Spinal cord (tissue), 9 donors: ENCODE measurements at regions not wholly inside any gene's neighbourhood (a gene's known extent, or its start where the extent isn't known, plus 50 kb on each side); places are given as distances from the start of the nearest gene placed in this dataset.
"Not testable (repeated sequence)": the region's sequence is repeated elsewhere in the genome, so short reads cannot be mapped to it uniquely, and the experiment has no call there.

Source experiments
- DNase-seq, 6 donors: peaks; one replicate each; pipeline versions ENCODE4 v3.0.0 to v3.0.0-alpha.2; 2013 to 2015; ENCODE audit warnings: low spot score in 6 of 6, low read depth in 4 of 6
- H3K27ac ChIP-seq: one replicate; pipeline ENCODE4 v1.5.1; 2013; ENCODE audit warnings: low read depth, low read length, control low read depth
- H3K27me3 ChIP-seq: one replicate; pipeline ENCODE4 v1.6.1; 2013; ENCODE audit warnings: low read length; ENCODE audit not compliant: control insufficient read depth, insufficient read depth
- H3K36me3 ChIP-seq: one replicate; pipeline ENCODE4 v1.6.1; 2013; ENCODE audit warnings: low read length; ENCODE audit not compliant: control insufficient read depth, insufficient read depth
- H3K4me1 ChIP-seq: one replicate; pipeline ENCODE4 v1.6.1; 2013; ENCODE audit warnings: low read length; ENCODE audit not compliant: control insufficient read depth, insufficient read depth
- H3K4me3 ChIP-seq: one replicate; pipeline ENCODE4 v1.5.1; 2013; ENCODE audit warnings: low read depth, low read length, control low read depth
- H3K9me3 ChIP-seq: one replicate; pipeline ENCODE4 v1.6.1; 2013; ENCODE audit warnings: low read length; ENCODE audit not compliant: control insufficient read depth, insufficient read depth
- WGBS: methylation state at CpG from one replicate; pipeline ENCODE4 v1.1.5; 2013; ENCODE audit warnings: missing lambda C conversion rate; ENCODE audit not compliant: insufficient coverage; 5-methylcytosine and 5-hydroxymethylcytosine counted together
- donor health status: healthy.

DNA sequence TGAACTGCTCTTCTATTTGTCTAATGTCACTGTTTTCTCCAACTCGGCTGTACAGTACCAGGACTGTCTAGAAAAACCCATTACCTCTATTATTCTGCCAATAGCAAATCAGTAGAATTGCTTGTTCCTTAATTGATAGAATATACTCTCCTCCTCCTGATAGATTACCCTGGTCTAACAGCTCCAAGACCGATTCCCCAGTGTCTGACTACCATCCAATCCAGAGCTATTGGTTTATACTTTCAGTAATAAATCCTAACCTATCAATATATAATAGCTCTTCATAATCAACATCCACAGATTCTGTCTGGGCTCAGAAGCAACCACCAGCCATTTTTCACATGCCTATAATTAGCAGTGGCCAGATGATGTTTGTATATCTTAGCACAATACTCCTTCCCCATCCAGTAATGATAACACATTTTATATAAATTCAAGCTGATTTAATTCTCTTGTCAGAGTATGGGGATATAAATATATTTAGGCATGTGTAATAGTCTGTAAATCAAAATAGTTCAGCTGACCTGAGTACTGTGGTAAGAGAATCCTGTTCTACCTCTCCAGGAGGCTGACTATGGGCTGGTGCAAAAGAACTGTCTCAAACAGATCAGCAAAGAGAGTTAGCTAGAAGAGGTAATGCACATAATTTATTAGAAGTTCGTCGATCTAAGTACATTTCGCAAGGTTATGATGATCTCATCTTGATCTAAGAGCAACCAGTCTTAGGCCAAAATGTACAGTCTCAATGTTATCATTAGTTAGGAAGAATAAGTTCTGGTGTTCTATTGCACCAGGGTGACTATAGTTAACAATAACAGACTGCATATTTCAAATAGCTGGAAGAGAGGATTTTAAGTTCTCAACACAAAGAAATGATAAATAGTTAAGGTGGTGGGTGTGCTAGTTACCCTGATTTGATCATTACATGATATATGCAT, 193.4 kb downstream of the SHOX2 start:
- WGBS, result 93% methylated on average over 2 of the region's 5 CpGs
- no peaks in the 10 kb centered on the region for H3K36me3 ChIP-seq
- no peaks in the 10 kb centered on the region for H3K4me1 ChIP-seq
- no peak overlapping the region for H3K27ac ChIP-seq
- no peak overlapping the region for H3K4me3 ChIP-seq
- DNase-seq, result no peak
- H3K9me3 ChIP-seq, result no peaks in the 10 kb centered on the region
- H3K27me3 ChIP-seq, result no peaks in the 10 kb centered on the region

- Histone ChIP-seq H3K4me1 (no peaks in the 10 kb centered on the region), H3K27ac (no peak overlapping the region), H3K4me3 (no peak overlapping the region), H3K36me3 (no peaks in the 10 kb centered on the region), H3K9me3 (no peaks in the 10 kb centered on the region), H3K27me3 (no peaks in the 10 kb centered on the region)
- no peak for DNase-seq
These were observed 199.6 kb downstream of the SHOX2 start for GRCh38 chr3:157906627-157907026.

DNA sequence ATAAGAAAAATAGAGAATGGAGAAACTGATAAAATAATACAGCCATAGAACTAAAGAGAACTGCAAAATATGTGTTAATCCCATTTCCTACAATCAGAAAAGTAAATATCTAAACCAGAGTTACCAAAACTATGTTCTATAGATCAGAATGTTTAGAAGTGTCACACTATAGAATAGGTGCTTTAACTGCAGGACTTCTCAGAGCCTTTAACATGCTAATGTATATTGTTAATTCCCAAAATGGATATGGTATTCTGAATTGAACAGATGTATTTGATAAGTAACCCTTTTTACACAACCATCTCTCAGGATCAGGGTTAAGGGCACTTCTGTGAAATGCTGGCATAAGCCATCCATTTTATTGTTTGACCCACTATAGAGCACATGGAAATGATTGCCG, 200.3 kb downstream of the SHOX2 start:
- H3K27me3 ChIP-seq, result no peaks in the 10 kb centered on the region
- no peaks in the 10 kb centered on the region for H3K36me3 ChIP-seq
- H3K4me1 ChIP-seq, result no peaks in the 10 kb centered on the region
- DNase-seq, result no peak
- no peak overlapping the region for H3K27ac ChIP-seq
- no CpG with 5 or more reads among the region's 1 CpG for WGBS
- no peak overlapping the region for H3K4me3 ChIP-seq
- no peaks in the 10 kb centered on the region for H3K9me3 ChIP-seq

DNA sequence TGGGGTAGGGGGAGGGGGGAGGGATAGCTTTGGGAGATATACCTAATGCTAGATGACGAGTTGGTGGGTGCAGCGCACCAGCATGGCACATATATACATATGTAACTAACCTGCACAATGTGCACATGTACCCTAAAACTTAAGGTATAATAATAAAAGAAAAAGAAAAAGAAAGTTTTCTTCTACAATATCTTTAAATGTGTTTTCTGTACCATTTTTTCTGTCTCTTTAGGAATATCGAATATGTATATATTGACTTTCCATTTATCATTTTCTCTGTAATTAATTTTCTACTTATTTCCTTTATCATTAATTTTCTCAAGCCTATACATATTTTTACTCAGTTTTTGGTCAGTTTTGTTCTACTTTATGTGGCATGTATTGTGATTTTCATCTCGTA, 203.5 kb downstream of the SHOX2 start:
- no CpG with 5 or more reads among the region's 4 CpGs for WGBS
- H3K9me3 ChIP-seq, H3K4me3 ChIP-seq, H3K27me3 ChIP-seq, H3K4me1 ChIP-seq, H3K27ac ChIP-seq, H3K36me3 ChIP-seq, DNase-seq: not testable (repeated sequence)

GRCh38 chr3:157888040-157888439, 218.2 kb downstream of the SHOX2 start:
- no peak for DNase-seq

DNA sequence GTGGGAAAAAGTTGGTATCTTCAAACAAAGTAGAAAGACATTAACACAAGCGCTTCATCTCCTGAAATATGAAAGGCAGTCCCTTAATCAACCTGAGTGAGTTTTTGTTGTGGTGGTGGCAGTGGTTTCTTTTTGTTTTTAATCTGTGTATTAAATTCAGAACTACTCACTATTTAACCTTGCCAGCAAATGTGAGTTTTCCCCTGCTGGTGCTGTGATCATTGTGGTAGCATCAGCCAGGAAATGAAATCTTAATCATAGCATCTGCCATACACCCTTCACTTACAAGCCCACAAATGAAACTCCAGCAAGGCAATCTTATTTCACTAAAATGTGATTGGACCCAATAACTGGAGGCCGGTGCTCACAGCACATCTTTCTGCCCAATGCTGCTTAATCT, 229.7 kb downstream of the SHOX2 start:
- no peak for DNase-seq

More at GRCh38 chr3:157888040-157888439, 218.2 kb downstream of the SHOX2 start:
- no peaks in the 10 kb centered on the region for H3K27me3 ChIP-seq
- H3K9me3 ChIP-seq, result no peaks in the 10 kb centered on the region
- H3K27ac ChIP-seq, result no peak overlapping the region
- no CpG with 5 or more reads among the region's 1 CpG for WGBS
- no peak overlapping the region for H3K4me3 ChIP-seq
- H3K4me1 ChIP-seq, result no peaks in the 10 kb centered on the region
- H3K36me3 ChIP-seq, result no peaks in the 10 kb centered on the region

DNA sequence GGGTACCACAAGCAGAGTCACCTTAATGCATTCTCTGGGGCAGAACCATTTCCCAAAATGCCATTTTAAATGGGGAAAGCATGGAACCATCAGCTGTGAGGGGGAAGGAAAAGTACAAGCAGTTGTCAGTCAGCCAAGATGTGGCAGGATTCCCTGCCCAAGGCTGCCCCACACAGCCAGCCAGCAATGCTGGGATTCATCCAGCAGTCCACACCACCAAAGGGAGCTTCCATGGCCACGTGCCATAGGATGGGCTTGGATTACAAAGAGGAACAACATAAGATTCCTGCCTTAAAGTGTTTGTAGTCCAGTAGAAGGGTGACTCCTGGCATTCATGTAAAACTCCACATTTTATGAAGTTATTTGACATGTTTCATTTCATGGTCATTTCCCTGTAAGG, 233.3 kb downstream of the SHOX2 start:
- DNase-seq, result peak in 3 of 6 donors; percentile 6 to 67 (median 22)

More for the DNA sequence above, 229.7 kb downstream of the SHOX2 start:
- no peaks in the 10 kb centered on the region for H3K4me1 ChIP-seq
- no peak overlapping the region for H3K4me3 ChIP-seq
- no peaks in the 10 kb centered on the region for H3K9me3 ChIP-seq
- H3K27me3 ChIP-seq, result no peaks in the 10 kb centered on the region
- no peak overlapping the region for H3K27ac ChIP-seq
- 40% methylated on average over 1 of the region's 2 CpGs for WGBS
- H3K36me3 ChIP-seq, result no peaks in the 10 kb centered on the region

DNA sequence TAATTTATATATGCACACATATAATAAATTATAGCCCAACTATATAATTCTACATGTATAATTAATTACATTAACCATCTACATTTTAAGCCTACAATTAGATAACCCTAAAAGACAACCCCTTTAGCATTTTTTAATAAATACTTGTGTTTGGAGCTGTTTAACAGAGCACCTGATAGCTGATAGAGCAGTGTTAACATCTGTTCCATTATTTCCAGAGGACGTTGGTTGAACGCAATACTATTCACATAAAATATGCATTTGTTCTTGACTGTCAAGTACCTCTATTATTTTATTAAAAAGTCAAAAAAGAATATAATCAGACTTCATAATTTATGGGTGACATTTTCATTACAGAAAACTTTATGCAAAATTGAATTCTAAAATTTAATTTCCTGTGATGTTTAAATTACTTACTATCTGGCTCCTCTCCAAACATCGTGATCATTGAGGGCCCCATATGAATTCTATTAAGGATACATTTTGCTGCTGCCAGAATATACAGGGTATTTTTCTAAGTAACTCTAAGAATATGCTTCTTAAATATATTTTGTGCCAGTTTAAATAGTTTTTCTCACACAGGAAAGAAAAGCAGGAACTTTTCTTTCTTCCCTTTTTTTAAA, 234.3 kb downstream of the SHOX2 start:
- DNase-seq, result peak in 1 of 6 donors; percentile 46
- no peaks in the 10 kb centered on the region for H3K4me1 ChIP-seq
- no peaks in the 10 kb centered on the region for H3K36me3 ChIP-seq
- H3K4me3 ChIP-seq, result no peak overlapping the region
- H3K9me3 ChIP-seq, result no peaks in the 10 kb centered on the region
- H3K27me3 ChIP-seq, result no peaks in the 10 kb centered on the region
- WGBS, result no CpG with 5 or more reads among the region's 3 CpGs
- H3K27ac ChIP-seq, result no peak overlapping the region

More for the DNA sequence above, 233.3 kb downstream of the SHOX2 start:
- H3K4me1 ChIP-seq, result no peaks in the 10 kb centered on the region
- no CpG with 5 or more reads among the region's 1 CpG for WGBS
- no peaks in the 10 kb centered on the region for H3K9me3 ChIP-seq
- H3K27ac ChIP-seq, result no peak overlapping the region
- no peaks in the 10 kb centered on the region for H3K36me3 ChIP-seq
- H3K27me3 ChIP-seq, result no peaks in the 10 kb centered on the region
- H3K4me3 ChIP-seq, result no peak overlapping the region

DNA sequence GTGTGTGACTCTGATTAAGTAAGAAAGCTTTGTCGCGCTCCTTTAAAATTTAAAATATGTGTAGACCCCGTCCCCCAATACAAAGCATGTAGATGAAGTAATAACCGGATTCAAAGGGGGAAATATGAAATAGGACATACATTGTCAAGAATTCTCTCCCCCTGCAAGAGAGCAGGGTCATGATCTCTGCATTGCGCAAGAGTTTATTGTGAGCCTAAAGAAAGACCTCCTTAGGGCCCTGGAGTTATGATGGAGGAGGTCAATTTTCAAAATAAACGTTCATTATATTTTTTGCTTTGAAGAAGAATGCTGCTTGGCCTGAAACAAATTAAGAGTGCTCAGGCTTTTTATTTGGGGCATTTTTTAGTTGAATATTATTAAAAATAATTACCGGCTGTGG, 235.0 kb downstream of the SHOX2 start:
- Histone ChIP-seq H3K4me3 (no peak overlapping the region), H3K27me3 (no peaks in the 10 kb centered on the region), H3K4me1 (no peaks in the 10 kb centered on the region), H3K27ac (peak overlapping the region; percentile 27), H3K36me3 (no peaks in the 10 kb centered on the region), H3K9me3 (no peaks in the 10 kb centered on the region)
- WGBS, result no CpG with 5 or more reads among the region's 7 CpGs
- peak in 1 of 6 donors; percentile 20 for DNase-seq

DNA sequence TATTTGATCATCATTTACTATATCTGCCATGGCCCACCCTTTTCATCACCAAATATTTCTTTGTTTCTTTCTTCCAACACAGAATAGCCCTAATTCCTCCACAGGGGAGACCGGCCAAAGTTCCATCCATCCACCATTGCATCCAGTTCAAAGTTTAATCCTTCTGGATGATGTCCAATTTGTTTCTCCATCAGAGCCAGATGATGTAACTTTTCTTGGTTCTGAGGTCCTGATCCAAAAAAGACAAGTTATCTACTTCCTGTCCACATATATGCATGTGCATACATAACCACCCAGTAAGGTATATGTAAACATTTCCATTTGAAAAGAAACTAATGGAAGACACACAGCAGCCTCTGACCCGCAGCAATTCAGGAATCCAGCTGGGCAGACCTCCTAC, 237.3 kb downstream of the SHOX2 start:
- H3K9me3 ChIP-seq, result no peaks in the 10 kb centered on the region
- no peak overlapping the region for H3K27ac ChIP-seq
- 66% methylated on average over 2 of the region's 2 CpGs for WGBS
- DNase-seq, result no peak
- H3K4me1 ChIP-seq, result no peaks in the 10 kb centered on the region
- H3K27me3 ChIP-seq, result no peaks in the 10 kb centered on the region
- H3K36me3 ChIP-seq, result no peaks in the 10 kb centered on the region
- no peak overlapping the region for H3K4me3 ChIP-seq
